Mucosa of stomach (tissue), 1 donor: ENCODE measurements at regions not wholly inside any gene's neighbourhood (a gene's known extent, or its start where the extent isn't known, plus 50 kb on each side); places are given as distances from the start of the nearest gene placed in this dataset.

Experiments used
- H3K27me3 ChIP-seq: one replicate; pipeline ENCODE4 v1.7.0; 2013; ENCODE audit warnings: mild to moderate bottlenecking, low read length; ENCODE audit not compliant: control insufficient read depth, insufficient read depth
- H3K36me3 ChIP-seq: one replicate; pipeline ENCODE4 v1.7.0; 2013; ENCODE audit warnings: low read length; ENCODE audit not compliant: control insufficient read depth, insufficient read depth
- H3K4me1 ChIP-seq: one replicate; pipeline ENCODE4 v1.7.0; 2013; ENCODE audit warnings: mild to moderate bottlenecking, low read length; ENCODE audit not compliant: control insufficient read depth, insufficient read depth
- H3K4me3 ChIP-seq: one replicate; pipeline ENCODE4 v1.7.0; 2013; ENCODE audit warnings: low read length
- H3K9ac ChIP-seq: one replicate; pipeline ENCODE4 v1.7.0; 2013; ENCODE audit warnings: mild to moderate bottlenecking, low read length, moderate library complexity
- H3K9me3 ChIP-seq: one replicate; pipeline ENCODE4 v1.7.0; 2013; ENCODE audit warnings: mild to moderate bottlenecking, low read length, moderate library complexity; ENCODE audit not compliant: control insufficient read depth
- donor health status: Pancreatic carcinoma.

DNA sequence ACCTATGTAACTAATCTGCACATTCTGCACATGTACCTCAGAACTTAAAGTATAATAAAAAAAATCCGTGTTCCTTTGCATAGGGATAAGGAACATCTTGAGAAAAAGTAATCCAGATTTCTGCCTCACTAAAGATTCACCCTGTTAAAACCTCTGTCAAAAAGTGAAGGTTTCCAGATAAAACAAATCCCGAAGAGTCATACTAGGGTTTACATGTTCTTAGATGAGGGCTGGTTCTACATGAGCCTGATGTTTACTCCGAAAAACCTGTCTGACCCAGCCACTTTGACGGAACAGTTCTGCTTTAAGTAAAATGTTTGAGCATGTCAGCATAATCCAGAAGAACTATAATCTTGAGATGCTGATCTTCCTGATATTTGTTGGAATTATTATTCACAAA is 515.6 kb upstream of the SLC8A1 start:
- Histone ChIP-seq H3K4me1 (no peaks in the 10 kb centered on the region), H3K36me3 (no peaks in the 10 kb centered on the region), H3K9ac (no peak overlapping the region), H3K9me3 (no peaks in the 10 kb centered on the region), H3K4me3 (no peak overlapping the region), H3K27me3 (no peaks in the 10 kb centered on the region)

GRCh38 chr2:40975151-40975550 is 523.3 kb upstream of the SLC8A1 start:
- no peaks in the 10 kb centered on the region for H3K27me3 ChIP-seq
- H3K9ac ChIP-seq, result no peak overlapping the region
- H3K9me3 ChIP-seq, result no peaks in the 10 kb centered on the region
- no peak overlapping the region for H3K4me3 ChIP-seq
- H3K36me3 ChIP-seq, result no peaks in the 10 kb centered on the region
- no peaks in the 10 kb centered on the region for H3K4me1 ChIP-seq

DNA sequence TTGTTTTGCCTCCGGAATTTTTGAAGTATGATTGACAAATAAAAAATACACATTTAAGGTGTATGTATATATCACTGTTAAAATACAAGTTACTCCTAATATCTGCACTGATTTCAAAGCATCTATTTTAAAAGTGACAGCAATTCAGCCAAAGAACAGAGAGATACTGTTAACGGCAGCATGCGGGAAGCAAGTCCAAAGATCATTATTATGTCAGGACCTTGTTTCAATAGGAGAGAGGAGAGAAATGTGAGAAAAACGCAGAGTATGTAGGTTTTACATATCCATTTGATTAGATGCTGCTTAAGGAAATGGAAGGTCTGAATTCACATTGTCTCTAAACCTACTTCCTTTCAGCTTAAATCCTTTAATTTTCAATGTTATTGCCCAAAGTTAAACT is 545.5 kb upstream of the SLC8A1 start:
- no peaks in the 10 kb centered on the region for H3K27me3 ChIP-seq
- no peaks in the 10 kb centered on the region for H3K4me1 ChIP-seq
- no peak overlapping the region for H3K4me3 ChIP-seq
- no peaks in the 10 kb centered on the region for H3K36me3 ChIP-seq
- no peaks in the 10 kb centered on the region for H3K9me3 ChIP-seq
- no peak overlapping the region for H3K9ac ChIP-seq

GRCh38 chr2:41000374-41000773 is 548.5 kb upstream of the SLC8A1 start:
- Histone ChIP-seq H3K4me3 (no peak overlapping the region), H3K4me1 (no peaks in the 10 kb centered on the region), H3K9ac (no peak overlapping the region), H3K9me3 (no peaks in the 10 kb centered on the region), H3K27me3 (no peaks in the 10 kb centered on the region), H3K36me3 (no peaks in the 10 kb centered on the region)

DNA sequence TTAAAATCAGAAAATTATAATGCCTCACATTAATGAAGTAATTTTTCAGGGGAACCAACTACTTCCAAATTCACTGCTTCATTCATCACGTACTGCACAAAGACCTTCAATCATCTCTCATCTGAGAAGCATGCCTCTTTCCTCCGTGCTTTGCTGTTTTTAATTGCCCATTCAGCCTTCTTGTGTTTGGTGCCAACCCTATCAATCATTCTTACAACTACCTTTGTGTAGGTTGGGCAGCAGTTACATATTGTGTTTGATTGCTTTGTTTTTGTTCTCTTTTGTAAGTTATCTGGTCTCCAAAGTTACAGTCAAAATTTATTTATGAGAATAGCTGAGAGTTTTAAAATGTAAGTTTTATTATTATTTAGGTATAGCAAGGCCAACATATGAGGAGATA is 549.0 kb upstream of the SLC8A1 start:
- H3K4me1 ChIP-seq, result no peaks in the 10 kb centered on the region
- H3K36me3 ChIP-seq, result no peaks in the 10 kb centered on the region

DNA sequence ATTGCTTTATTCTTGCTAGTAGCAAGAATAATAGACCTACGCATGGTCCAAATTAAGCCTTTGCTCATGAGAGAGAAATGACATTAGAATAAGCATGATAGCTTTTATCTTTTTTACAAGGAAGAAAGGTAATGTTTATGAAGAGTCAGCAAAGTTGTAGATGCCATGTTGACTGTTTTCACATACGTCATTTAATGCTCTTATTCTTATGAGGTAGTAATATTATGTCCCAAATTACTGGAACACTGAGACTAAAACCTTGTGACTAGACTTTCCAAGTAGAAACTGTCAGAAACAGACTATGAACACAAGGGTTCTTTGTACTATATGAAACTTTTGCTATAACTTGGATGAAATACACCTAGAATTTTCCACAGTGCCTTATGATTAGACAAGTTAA is 552.8 kb upstream of the SLC8A1 start:
- H3K4me1 ChIP-seq, result no peaks in the 10 kb centered on the region
- H3K9ac ChIP-seq, result no peak overlapping the region
- no peaks in the 10 kb centered on the region for H3K27me3 ChIP-seq
- H3K9me3 ChIP-seq, result no peaks in the 10 kb centered on the region
- H3K4me3 ChIP-seq, result no peak overlapping the region
- H3K36me3 ChIP-seq, result no peaks in the 10 kb centered on the region

More for the DNA sequence above, 549.0 kb upstream of the SLC8A1 start:
- no peak overlapping the region for H3K4me3 ChIP-seq
- H3K27me3 ChIP-seq, result no peaks in the 10 kb centered on the region
- no peak overlapping the region for H3K9ac ChIP-seq
- H3K9me3 ChIP-seq, result no peaks in the 10 kb centered on the region

DNA sequence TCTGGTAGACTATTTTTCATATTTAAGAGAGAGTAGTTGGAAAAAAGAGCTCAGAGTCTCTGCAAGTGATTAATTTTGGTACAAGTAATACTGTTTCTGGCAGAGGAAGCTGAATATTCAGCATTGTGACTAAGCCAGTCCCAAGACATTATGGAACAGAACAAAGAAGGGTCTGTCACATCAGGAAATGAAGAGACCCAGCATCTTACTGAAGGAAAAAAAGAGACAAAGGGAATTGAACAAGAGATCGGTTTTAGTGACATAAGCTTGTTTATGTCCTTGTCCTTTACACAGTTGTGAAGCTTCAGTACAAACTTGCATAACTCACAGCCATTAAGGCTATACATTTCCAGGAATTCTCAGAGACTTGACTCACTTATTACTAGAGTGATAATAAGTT is 568.5 kb upstream of the SLC8A1 start:
- Histone ChIP-seq H3K4me3 (no peak overlapping the region), H3K27me3 (no peaks in the 10 kb centered on the region), H3K9ac (no peak overlapping the region), H3K4me1 (no peaks in the 10 kb centered on the region), H3K9me3 (no peaks in the 10 kb centered on the region), H3K36me3 (no peaks in the 10 kb centered on the region)

DNA sequence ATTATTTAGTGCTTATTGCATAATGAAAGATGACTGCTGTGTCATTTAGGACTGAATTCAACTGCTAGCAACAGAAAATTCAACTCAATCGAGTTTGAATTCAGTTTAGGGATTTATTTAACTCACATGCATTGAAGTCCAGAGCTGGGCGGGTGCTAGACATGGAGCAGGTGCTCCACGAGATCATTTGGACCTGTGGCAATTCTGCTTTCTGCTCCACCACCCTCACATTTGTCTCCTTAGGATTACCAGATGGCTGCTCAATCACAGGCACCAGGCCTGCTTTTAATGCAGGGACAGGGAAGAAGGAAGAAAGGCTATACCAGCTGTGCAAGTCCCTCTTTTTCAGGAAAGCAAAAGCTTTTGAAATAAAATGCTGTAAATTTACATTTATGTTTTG is 572.9 kb upstream of the SLC8A1 start:
- H3K9me3 ChIP-seq, result no peaks in the 10 kb centered on the region
- no peak overlapping the region for H3K4me3 ChIP-seq
- no peaks in the 10 kb centered on the region for H3K4me1 ChIP-seq
- H3K9ac ChIP-seq, result no peak overlapping the region
- H3K36me3 ChIP-seq, result no peaks in the 10 kb centered on the region
- H3K27me3 ChIP-seq, result no peaks in the 10 kb centered on the region

DNA sequence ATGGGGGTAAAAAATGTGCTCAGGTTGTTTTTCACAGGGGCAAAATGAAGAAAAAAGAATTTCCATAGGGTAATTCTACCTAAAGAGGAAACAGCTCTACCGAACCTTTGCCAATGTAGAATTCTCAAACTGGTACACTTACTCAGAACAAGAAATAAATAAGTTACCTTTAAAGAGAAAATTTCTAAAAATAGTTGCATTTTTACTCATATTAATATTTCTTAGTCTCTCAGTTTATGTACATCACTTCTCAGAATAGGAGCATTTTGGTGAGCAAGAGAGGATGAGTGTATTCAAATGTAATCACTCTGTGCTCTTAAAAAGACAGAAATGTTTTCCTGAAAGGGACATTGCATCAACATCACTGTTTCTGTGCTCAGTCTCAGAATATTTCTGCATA is 574.7 kb upstream of the SLC8A1 start:
- Histone ChIP-seq H3K4me3 (no peak overlapping the region), H3K27me3 (no peaks in the 10 kb centered on the region), H3K9ac (no peak overlapping the region), H3K36me3 (no peaks in the 10 kb centered on the region), H3K9me3 (no peaks in the 10 kb centered on the region), H3K4me1 (no peaks in the 10 kb centered on the region)

DNA sequence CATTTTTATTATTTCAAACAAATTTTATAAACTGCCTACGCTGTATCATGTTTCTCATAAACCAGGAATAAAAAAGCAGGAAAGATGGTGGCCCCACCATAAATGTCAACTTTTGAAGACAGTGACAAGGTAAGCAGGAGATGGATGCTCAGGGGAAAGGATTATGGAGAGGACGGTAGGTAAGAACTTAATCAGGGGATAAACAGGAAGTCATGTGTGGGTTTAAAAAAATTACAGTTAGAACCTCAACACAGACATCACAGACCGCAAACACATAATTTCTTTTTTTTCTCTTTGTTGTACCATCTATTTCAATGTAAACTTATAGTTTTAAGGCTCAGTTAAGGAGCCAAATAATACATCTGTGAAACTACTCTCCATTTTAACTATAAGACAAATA is 575.2 kb upstream of the SLC8A1 start:
- Histone ChIP-seq H3K4me1 (no peaks in the 10 kb centered on the region), H3K36me3 (no peaks in the 10 kb centered on the region), H3K9me3 (no peaks in the 10 kb centered on the region), H3K4me3 (no peak overlapping the region), H3K27me3 (no peaks in the 10 kb centered on the region), H3K9ac (no peak overlapping the region)

DNA sequence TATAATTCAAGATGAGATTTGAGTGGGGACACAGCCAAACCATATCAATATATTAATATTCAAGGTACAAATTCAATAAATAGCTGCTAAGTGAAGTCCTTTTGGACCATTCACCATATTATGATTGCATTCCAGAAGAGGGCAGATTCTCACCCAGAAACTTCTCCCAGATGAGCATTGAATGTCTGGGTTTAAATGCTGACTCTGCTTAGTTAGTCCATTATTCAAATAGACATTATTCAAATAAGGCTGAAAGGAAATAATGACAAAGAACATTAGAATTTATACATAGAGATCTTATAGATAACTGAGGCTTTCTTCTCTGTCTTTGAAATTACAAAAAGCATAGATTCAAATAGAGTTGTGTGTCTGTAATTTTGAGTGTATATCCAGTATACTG is 579.4 kb upstream of the SLC8A1 start:
- no peaks in the 10 kb centered on the region for H3K4me1 ChIP-seq
- no peak overlapping the region for H3K9ac ChIP-seq
- H3K9me3 ChIP-seq, result no peaks in the 10 kb centered on the region
- no peaks in the 10 kb centered on the region for H3K36me3 ChIP-seq
- H3K4me3 ChIP-seq, result no peak overlapping the region
- H3K27me3 ChIP-seq, result no peaks in the 10 kb centered on the region

GRCh38 chr2:41032715-41033114 is 580.8 kb upstream of the SLC8A1 start:
- Histone ChIP-seq H3K36me3 (no peaks in the 10 kb centered on the region), H3K9me3 (no peaks in the 10 kb centered on the region)

DNA sequence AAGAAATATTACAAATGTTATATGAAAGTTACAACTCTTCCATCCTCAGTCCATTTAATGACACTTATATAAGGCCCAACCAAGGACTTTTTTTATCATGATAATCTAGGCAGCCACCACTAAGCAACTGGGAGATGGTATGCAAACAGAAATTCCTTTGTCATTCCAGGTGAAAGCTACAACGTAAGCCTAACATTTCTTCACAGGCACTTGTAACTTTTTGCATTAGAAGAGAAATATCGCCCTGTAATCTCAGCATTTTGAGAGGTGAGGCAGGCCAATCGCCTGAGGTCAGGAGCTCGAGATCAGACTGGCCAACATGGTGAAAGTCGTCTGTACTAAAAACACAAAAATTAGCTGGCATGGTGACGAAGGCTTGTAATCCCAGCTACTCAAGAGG is 581.2 kb upstream of the SLC8A1 start:
- H3K36me3 ChIP-seq, result no peaks in the 10 kb centered on the region
- H3K4me1 ChIP-seq, result no peaks in the 10 kb centered on the region
- H3K9me3 ChIP-seq, result no peaks in the 10 kb centered on the region

More at GRCh38 chr2:41032715-41033114, 580.8 kb upstream of the SLC8A1 start:
- H3K4me1 ChIP-seq, result no peaks in the 10 kb centered on the region
- no peak overlapping the region for H3K4me3 ChIP-seq
- no peaks in the 10 kb centered on the region for H3K27me3 ChIP-seq
- H3K9ac ChIP-seq, result no peak overlapping the region

More for the DNA sequence above, 581.2 kb upstream of the SLC8A1 start:
- no peak overlapping the region for H3K4me3 ChIP-seq
- H3K9ac ChIP-seq, result no peak overlapping the region
- H3K27me3 ChIP-seq, result no peaks in the 10 kb centered on the region
